ENCODE measurements at regions not wholly inside any gene's neighbourhood (a gene's known extent, or its start where the extent isn't known, plus 50 kb on each side); places are given as distances from the start of the nearest gene placed in this dataset.
"Not testable (repeated sequence)": the region's sequence is repeated elsewhere in the genome, so short reads cannot be mapped to it uniquely, and the experiment has no call there.

DNA sequence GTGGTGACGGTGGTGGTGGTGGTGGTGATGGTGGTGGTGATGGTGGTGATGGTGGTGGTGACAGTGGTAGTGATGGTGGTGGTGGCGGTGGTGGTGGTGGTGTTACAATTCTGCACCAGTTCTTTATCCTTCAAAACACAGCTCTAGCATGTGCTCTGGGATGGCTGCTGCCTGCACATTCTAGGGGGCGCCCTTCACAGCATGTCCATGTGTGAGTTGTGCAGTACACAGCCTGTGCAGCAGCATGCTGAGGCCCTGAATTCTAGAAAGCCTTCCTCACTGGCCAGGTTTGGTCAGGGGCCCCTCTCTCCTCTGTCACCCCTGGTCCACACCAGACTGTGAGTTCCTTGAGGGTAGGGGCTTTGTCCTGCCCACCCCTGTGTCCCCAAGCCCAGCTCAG is 67.7 kb downstream of the MATN1 start:
- no peaks in the 10 kb centered on the region for H3K36me3 ChIP-seq (ENCODE audit: low read depth)
- DNase-seq = no peak
- peaks cover 9% of the 10 kb centered on the region for H3K4me1 ChIP-seq (ENCODE audit: low read depth)
- ATAC-seq = no peak
- intact Hi-C loops (cut with DNase I, micrococcal nuclease) = no loop called here
- H3K4me3 ChIP-seq = no peak overlapping the region
- no peaks in the 10 kb centered on the region for H3K9me3 ChIP-seq
- TF ChIP-seq, protein P1, sequence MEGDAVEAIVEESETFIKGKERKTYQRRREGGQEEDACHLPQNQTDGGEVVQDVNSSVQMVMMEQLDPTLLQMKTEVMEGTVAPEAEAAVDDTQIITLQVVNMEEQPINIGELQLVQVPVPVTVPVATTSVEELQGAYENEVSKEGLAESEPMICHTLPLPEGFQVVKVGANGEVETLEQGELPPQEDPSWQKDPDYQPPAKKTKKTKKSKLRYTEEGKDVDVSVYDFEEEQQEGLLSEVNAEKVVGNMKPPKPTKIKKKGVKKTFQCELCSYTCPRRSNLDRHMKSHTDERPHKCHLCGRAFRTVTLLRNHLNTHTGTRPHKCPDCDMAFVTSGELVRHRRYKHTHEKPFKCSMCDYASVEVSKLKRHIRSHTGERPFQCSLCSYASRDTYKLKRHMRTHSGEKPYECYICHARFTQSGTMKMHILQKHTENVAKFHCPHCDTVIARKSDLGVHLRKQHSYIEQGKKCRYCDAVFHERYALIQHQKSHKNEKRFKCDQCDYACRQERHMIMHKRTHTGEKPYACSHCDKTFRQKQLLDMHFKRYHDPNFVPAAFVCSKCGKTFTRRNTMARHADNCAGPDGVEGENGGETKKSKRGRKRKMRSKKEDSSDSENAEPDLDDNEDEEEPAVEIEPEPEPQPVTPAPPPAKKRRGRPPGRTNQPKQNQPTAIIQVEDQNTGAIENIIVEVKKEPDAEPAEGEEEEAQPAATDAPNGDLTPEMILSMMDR (IDR thresholded peaks at IDR 0.05) = no peak

DNA sequence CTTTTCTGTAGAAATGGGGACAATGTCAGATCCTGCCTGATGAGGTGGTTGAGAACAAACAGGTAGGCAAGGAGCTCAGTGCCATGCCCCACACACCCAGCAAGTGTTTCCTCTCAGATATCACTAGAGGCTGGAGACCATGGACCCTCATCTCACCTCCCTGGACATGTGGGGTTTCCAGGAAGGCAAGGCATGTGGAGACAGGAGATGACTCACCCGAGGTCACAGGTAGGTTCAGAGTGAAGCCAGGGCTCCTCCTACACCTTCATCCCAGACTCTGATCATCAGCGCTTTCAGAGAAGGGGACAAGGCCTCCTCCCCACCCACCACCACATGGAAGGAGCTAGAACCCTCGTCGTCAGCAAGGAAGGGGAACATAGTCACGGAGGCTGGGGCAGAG is 69.2 kb downstream of the MATN1 start:
- H3K36me3 ChIP-seq (ENCODE audit: low read depth) = no peaks in the 10 kb centered on the region
- intact Hi-C loops (cut with DNase I, micrococcal nuclease) = no loop called here
- peaks cover 9% of the 10 kb centered on the region for H3K4me1 ChIP-seq (ENCODE audit: low read depth)
- no peak overlapping the region for H3K4me3 ChIP-seq
- TF ChIP-seq, protein P1 (IDR thresholded peaks at IDR 0.05) = no peak
- ATAC-seq = no peak
- H3K9me3 ChIP-seq = no peaks in the 10 kb centered on the region
- no peak for DNase-seq

DNA sequence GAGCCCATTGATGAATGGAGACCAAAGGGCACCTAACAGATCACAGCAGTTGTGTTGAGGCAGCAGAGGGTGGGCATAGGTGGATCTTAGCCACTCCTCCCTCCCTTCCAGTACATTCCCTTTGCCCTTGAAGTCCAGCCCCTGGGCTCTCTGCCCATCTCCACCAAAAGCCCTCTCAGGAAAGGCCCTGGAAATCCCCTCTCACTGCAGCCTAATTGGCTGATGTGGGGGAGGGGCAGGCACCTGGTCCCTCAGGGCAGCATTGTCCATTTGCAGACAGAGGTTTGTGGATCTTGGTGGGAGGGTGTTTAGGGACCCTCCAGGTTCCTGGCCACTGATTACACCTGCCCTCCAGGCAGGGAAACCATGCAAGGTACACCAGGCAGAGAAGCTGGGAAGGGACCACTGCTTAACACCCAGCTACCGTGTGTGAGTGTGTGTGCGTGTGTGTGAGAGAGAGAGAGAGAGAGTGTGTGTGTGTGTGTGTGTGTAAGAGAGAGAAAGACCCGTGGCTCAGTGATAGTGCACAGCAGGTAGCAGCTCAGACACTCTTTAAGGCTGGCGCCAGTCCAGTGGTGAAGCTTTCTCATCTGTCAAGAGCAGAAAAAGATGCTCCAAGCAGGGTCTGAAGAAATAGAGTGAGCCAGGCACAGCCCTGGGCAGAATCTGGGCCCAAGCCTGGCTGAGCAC is 71.1 kb downstream of the MATN1 start:
- intact Hi-C loops (cut with DNase I, micrococcal nuclease) = no loop called here
- no peaks in the 10 kb centered on the region for H3K36me3 ChIP-seq (ENCODE audit: low read depth)
- no peaks in the 10 kb centered on the region for H3K9me3 ChIP-seq
- DNase-seq (no peak), ATAC-seq (no peak)
- H3K4me3 ChIP-seq = no peak overlapping the region
- peaks cover 2% of the 10 kb centered on the region for H3K4me1 ChIP-seq (ENCODE audit: low read depth)
- TF ChIP-seq, protein P1 (IDR thresholded peaks at IDR 0.05) = no peak

DNA sequence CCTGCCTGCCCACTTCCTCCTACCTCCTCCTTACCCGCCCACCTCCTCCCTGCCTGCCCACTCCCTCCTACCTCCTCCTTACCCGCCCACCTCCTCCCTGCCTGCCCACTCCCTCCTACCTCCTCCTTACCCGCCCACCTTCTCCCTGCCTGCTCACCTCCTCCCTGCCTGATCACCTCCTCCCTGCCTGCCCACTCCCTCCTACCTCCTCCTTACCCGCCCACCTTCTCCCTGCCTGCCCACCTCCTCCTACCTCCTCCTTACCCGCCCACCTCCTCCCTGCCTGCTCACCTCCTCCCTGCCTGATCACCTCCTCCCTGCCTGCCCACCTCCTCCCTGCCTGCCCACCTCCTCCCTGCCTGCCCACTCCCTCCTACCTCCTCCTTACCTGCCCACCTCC is 72.0 kb downstream of the MATN1 start:
- intact Hi-C loops (cut with DNase I, micrococcal nuclease) = not testable (repeated sequence)

DNA sequence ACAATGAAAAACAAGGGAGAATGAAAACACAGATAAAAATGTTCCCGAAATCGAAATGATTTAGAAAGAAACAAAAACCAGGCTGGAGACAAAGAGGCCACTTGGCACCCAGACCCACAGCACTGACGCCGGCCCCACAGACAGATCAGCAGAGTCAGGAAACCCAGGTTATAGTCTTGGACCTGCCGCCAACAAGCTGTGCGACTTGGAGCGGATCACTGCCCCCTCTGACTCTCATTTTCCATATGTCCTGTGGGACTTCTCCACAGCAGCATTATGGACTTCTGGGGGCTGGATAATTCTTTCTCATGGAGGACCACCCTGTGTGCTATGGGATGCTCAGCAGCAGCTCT is 72.4 kb downstream of the MATN1 start:
- Histone ChIP-seq H3K4me1 (ENCODE audit: low read depth) (no peaks in the 10 kb centered on the region), H3K36me3 (ENCODE audit: low read depth) (no peaks in the 10 kb centered on the region), H3K9me3 (no peaks in the 10 kb centered on the region), H3K4me3 (no peak overlapping the region)
- intact Hi-C loops (cut with DNase I, micrococcal nuclease) = no loop called here
- DNase-seq (no peak), ATAC-seq (no peak)
- TF ChIP-seq, protein P1 (IDR thresholded peaks at IDR 0.05) = no peak

More for the DNA sequence above, 72.0 kb downstream of the MATN1 start:
- DNase-seq; H3K9me3 ChIP-seq; H3K4me1 ChIP-seq (ENCODE audit: low read depth); H3K36me3 ChIP-seq (ENCODE audit: low read depth); H3K4me3 ChIP-seq; ATAC-seq: not testable (repeated sequence)

DNA sequence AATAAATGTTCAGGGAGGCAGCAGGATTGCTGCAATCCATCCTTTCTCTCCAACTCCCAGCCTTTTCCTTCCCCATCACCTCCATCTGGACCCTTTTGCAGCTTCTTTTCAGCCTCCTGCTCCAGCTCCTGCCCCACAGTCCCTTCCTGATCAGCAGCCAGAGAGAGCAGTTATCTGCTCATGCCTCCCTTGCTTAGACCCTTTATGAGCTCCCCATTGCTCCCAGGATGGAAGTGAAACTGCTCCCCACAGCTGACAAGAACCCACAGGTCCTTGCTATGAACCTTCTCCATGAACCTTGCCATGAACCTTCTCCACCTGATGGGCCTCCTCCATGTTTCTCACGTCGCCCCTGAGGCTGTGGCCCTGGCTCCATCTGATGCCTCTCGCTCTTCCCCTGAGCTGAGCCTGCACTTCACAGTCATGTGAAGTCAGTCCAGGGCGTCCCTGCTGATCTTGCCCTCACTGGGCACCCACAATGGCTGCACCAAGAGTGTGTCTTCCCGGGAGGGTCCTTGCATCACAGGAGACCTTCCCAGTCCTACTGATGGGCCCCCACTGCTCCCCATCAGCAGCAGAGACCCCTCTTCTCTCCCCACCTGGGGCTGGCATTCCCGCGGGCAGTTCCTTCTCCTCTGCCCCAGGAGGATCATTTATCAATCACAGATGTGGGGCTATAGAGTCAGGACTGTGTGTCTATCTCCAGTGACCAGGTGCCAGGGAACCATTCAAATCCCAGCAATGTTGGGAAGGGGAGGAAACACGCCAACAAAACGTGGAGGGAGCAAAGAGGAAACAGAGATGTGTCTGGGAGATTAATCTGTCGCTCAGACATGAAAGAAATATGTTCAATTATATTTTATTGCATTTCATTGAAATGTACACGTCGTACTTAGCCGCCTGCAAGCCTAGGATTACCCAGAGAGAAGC is 73.1 kb downstream of the MATN1 start:
- TF ChIP-seq, protein P1 (IDR thresholded peaks at IDR 0.05) = no peak
- Histone ChIP-seq H3K36me3 (ENCODE audit: low read depth) (no peaks in the 10 kb centered on the region), H3K4me1 (ENCODE audit: low read depth) (no peaks in the 10 kb centered on the region), H3K4me3 (no peak overlapping the region), H3K9me3 (no peaks in the 10 kb centered on the region)
- intact Hi-C loops (cut with DNase I, micrococcal nuclease) = no loop called here
- ATAC-seq = no peak
- DNase-seq = no peak

Data from mucosa of descending colon (tissue), 3 donors.